Kidney epithelial cell (primary cell): ENCODE measurements at regions not wholly inside any gene's neighbourhood (a gene's known extent, or its start where the extent isn't known, plus 50 kb on each side); places are given as distances from the start of the nearest gene placed in this dataset.

ENCODE experiments used
- DNase-seq: peaks from one replicate; pipeline ENCODE4 v3.0.0-alpha.2; 2010; ENCODE audit warnings: low read depth
- H3K27me3 ChIP-seq: 2 replicates; pipeline ENCODE4 v1.6.0; 2011; ENCODE audit warnings: low read length; ENCODE audit not compliant: control insufficient read depth, insufficient read depth
- H3K36me3 ChIP-seq: 2 replicates; pipeline ENCODE4 v1.5.1; 2011; ENCODE audit warnings: low read length; ENCODE audit not compliant: control insufficient read depth, insufficient read depth
- H3K4me3 ChIP-seq: 2 replicates; pipeline ENCODE4 v1.5.1; 2011; ENCODE audit warnings: low read depth, mild to moderate bottlenecking, control low read depth, low read length
- CTCF ChIP-seq: IDR thresholded peaks from 2 replicates; pipeline ENCODE4 v1.5.1; 2011; ENCODE audit warnings: mild to moderate bottlenecking, moderate library complexity, low read length, control low read depth, inconsistent platforms; ENCODE audit not compliant: insufficient read depth, poor library complexity, severe bottlenecking

DNA sequence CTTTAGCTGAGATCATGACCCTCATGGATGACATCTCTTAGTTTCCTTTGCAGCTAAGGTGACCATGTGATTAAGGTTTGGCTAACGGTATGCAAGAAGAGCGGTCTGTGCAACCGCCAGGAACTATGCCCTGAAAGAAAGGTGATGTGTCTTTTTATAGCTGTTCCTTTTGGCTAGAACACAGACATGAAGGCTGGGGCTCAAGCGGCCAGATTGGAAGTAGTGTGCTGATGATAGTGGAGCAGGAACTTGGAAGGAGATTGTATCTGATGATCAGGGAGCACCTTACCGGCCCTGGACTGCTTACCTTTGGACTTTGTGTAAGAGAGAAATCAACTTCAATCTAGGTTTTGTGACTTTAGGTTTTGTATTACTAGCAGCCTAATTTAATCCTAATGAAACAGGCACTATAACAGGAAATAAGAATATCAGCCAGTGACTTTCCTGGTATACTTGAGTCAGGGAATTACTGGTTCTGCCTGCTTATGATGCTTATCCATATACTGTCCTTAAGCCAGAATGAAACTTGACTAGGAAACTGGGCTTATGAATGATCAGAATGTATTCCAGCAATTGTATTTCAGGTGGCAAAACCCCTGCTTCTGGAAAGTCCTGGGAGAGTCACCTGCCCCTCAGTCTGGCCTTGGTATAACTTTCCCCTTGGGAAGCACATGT is 164.3 kb upstream of the LRIG1 start:
- Histone ChIP-seq H3K27me3 (no peaks in the 10 kb centered on the region), H3K4me3 (no peak overlapping the region), H3K36me3 (no peaks in the 10 kb centered on the region)
- DNase-seq, result no peak
- TF ChIP-seq CTCF, result no peak

DNA sequence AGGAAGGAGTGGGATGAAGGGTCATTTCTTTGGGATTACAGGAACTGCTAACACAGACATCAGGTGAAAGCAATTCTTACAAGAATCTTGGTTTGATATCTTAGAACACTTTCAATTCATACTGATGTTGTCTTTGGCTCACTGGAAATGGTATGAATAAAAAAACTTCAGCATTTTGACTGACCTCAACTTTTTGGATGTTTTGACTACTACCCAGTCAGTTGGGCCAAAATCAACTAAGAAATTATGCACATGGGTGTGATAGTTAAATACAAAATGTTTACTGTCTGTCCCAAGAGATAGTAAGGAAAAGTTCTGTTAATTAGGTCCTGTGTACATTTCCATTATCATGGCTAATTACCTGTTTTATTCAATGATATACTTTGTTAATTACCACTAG is 165.5 kb upstream of the LRIG1 start:
- Histone ChIP-seq H3K36me3 (no peaks in the 10 kb centered on the region), H3K27me3 (no peaks in the 10 kb centered on the region), H3K4me3 (no peak overlapping the region)
- TF ChIP-seq CTCF, result no peak
- no peak for DNase-seq

- Histone ChIP-seq H3K4me3 (no peak overlapping the region), H3K27me3 (no peaks in the 10 kb centered on the region), H3K36me3 (no peaks in the 10 kb centered on the region)
- no peak for DNase-seq
- no peak for TF ChIP-seq CTCF
Measured at GRCh38 chr3:66667263-66667662, 166.4 kb upstream of the LRIG1 start.

DNA sequence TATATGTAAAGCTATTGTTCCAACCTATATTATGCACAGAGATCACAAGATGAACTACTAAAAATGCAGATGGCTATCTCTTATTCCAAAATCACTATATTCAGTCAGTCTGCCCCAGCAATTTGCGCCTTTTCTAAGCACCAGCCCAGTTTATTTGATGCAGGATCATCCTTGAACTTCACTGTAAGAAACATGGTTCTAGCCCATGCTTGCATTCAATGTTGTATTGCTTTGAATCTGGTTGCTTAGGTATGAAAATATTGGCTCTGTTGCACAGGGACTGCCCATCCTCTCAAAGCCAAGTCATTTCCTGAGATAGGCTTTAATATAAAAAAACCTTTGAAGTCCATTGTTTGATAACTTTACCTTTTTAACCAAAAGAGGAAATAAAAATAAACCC is 170.5 kb upstream of the LRIG1 start:
- no peaks in the 10 kb centered on the region for H3K36me3 ChIP-seq
- no peaks in the 10 kb centered on the region for H3K27me3 ChIP-seq
- no peak for TF ChIP-seq CTCF
- no peak overlapping the region for H3K4me3 ChIP-seq
- no peak for DNase-seq

- no peak overlapping the region for H3K4me3 ChIP-seq
- DNase-seq, result no peak
- H3K27me3 ChIP-seq, result no peaks in the 10 kb centered on the region
- TF ChIP-seq CTCF, result no peak
- H3K36me3 ChIP-seq, result no peaks in the 10 kb centered on the region
Measured at GRCh38 chr3:66672830-66673229, 172.0 kb upstream of the LRIG1 start.

- H3K4me3 ChIP-seq, result no peak overlapping the region
- H3K36me3 ChIP-seq, result no peaks in the 10 kb centered on the region
- H3K27me3 ChIP-seq, result no peaks in the 10 kb centered on the region
- no peak for DNase-seq
- no peak for TF ChIP-seq CTCF
Measured at GRCh38 chr3:66673293-66673692, 172.5 kb upstream of the LRIG1 start.
